Gastrocnemius medialis (tissue), 4 donors: ENCODE measurements at regions not wholly inside any gene's neighbourhood (a gene's known extent, or its start where the extent isn't known, plus 50 kb on each side); places are given as distances from the start of the nearest gene placed in this dataset.

Experiments
- ATAC-seq, 2 donors: fragments of 150-250 bp; one replicate each; pipeline ENCODE4 v1.9.1; 2016
- DNase-seq, 2 donors: peaks; one replicate each; pipeline ENCODE4 v3.0.0-alpha.2; 2019
- H3K27ac ChIP-seq, 4 donors: fragments of 200-600 bp; sonication (generic); 1 replicate in 1 of 4; 2 replicates in 3 of 4; pipeline ENCODE4 v1.5.1; 2016 to 2018; ENCODE audit warnings: mild to moderate bottlenecking in 2 of 4, moderate library complexity in 1 of 4
- H3K27me3 ChIP-seq, 3 donors: fragments of 200-600 bp; sonication (generic) in 2 of 3; 1 replicate in 1 of 3; 2 replicates in 2 of 3; pipeline versions ENCODE4 v1.5.1 to v1.6.0; 2016 to 2019; ENCODE audit warnings: mild to moderate bottlenecking in 1 of 3, moderate library complexity in 1 of 3
- H3K36me3 ChIP-seq, 2 donors: fragments of 200-600 bp; sonication (generic) in 1 of 2; one replicate each; pipeline ENCODE4 v1.5.1; 2017 to 2018
- H3K4me1 ChIP-seq, 2 donors: fragments of 200-600 bp; sonication (generic) in 1 of 2; one replicate each; pipeline ENCODE4 v1.5.1; 2016 to 2017; ENCODE audit warnings: mild to moderate bottlenecking in 2 of 2
- H3K4me3 ChIP-seq, 4 donors: fragments of 200-600 bp; sonication (generic) in 3 of 4; 1 replicate in 1 of 4; 2 replicates in 3 of 4; pipeline ENCODE4 v1.5.1; 2016 to 2019; ENCODE audit warnings: mild to moderate bottlenecking in 2 of 4
- H3K9me3 ChIP-seq, 3 donors: fragments of 200-600 bp; sonication (generic) in 2 of 3; 1 replicate in 1 of 3; 2 replicates in 2 of 3; pipeline ENCODE4 v1.5.1; 2016 to 2019
- CTCF ChIP-seq, 5 experiments: fragments of 450-650 bp in 3 of 5; fragments of 200-600 bp in 2 of 5; sonication (generic) in 2 of 5; IDR thresholded peaks in 4 of 5; conservative IDR thresholded peaks in 1 of 5; 1 replicate in 4 of 5; 2 replicates in 1 of 5; pipeline ENCODE4 v1.5.1; 2016 to 2019; ENCODE audit warnings: antibody characterized with exemption in 5 of 5, mild to moderate bottlenecking in 3 of 5, moderate library complexity in 3 of 5
- POLR2A ChIP-seq, 2 donors: fragments of 450-650 bp; IDR thresholded peaks; one replicate each; pipeline ENCODE4 v1.6.1; 2017; ENCODE audit warnings: antibody characterized with exemption in 2 of 2, mild to moderate bottlenecking in 2 of 2, moderate library complexity in 2 of 2
- in situ Hi-C, 4 donors: fragments of 200-750 bp; cut with MboI; loops; one replicate each; pipeline versions ENCODE4 v1.15.0 to v1.8.0; 2017; ENCODE audit warnings: low sequenced_read_pairs in 4 of 4
- intact Hi-C: fragments of 100-400 bp; cut with DNase I; formaldehyde crosslinking; loops from one replicate; pipeline ENCODE4 v1.15.1; 2023; ENCODE audit warnings: low total_unique reads

- DNase-seq, result no peak
- no peaks in the 10 kb centered on the region for H3K36me3 ChIP-seq
- ATAC-seq, result no peak
- intact Hi-C loops, result no loop called here
- in situ Hi-C loops, result loop anchor here in 1 of 4 donors (5.0 kb wide), 1 partner anchor 53 kb away; no protein-coding TSS in a partner anchor
- peaks cover 0 to 5% of the 10 kb centered on the region in 2 donors for H3K4me1 ChIP-seq
- H3K4me3 ChIP-seq, result no peak overlapping the region
- H3K27me3 ChIP-seq, result peaks cover 0 to 12% (median 0%) of the 10 kb centered on the region in 3 donors
- no peak overlapping the region for H3K27ac ChIP-seq
- TF ChIP-seq POLR2A (IDR thresholded peaks at IDR 0.05) (no peak), CTCF (IDR thresholded peaks at IDR 0.05 in 4 of 5, conservative IDR thresholded peaks at IDR 0.05 in 1 of 5) (no peak)
- H3K9me3 ChIP-seq, result no peaks in the 10 kb centered on the region
These were observed 56.6 kb downstream of the HLA-G start for GRCh38 chr6:29884261-29884660.

- DNase-seq, result no peak
- H3K27ac ChIP-seq, result peak overlapping the region in 2 of 4 donors; percentile 75 to 85
- peaks cover 0 to 12% (median 0%) of the 10 kb centered on the region in 3 donors for H3K27me3 ChIP-seq
- in situ Hi-C loops, result no loop called here
- intact Hi-C loops, result loop anchor here (1.0 to 5.0 kb wide), 3 partner anchors 55 to 121 kb away; no protein-coding TSS in a partner anchor
- no peaks in the 10 kb centered on the region for H3K9me3 ChIP-seq
- peaks cover 0 to 5% of the 10 kb centered on the region in 2 donors for H3K4me1 ChIP-seq
- ATAC-seq, result no peak
- H3K36me3 ChIP-seq, result no peaks in the 10 kb centered on the region
- TF ChIP-seq POLR2A (IDR thresholded peaks at IDR 0.05), result no peak
- TF ChIP-seq CTCF (IDR thresholded peaks at IDR 0.05 in 4 of 5, conservative IDR thresholded peaks at IDR 0.05 in 1 of 5), result no peak
- peak overlapping the region in 1 of 4 donors; percentile 59 for H3K4me3 ChIP-seq
These were observed 55.6 kb upstream of the HLA-A start for GRCh38 chr6:29886701-29887100.

GRCh38 chr6:29887330-29887818, 55.0 kb upstream of the HLA-A start:
- in situ Hi-C loops (no loop called here), intact Hi-C loops (loop anchor here (1.0 to 5.0 kb wide), 3 partner anchors 54 to 120 kb away; no protein-coding TSS in a partner anchor)
- H3K27me3 ChIP-seq, result peaks cover 0 to 12% (median 0%) of the 10 kb centered on the region in 3 donors
- ATAC-seq (peak; percentile 45 to 64), DNase-seq (peak in 1 of 2 donors; percentile 14)
- H3K9me3 ChIP-seq, result no peaks in the 10 kb centered on the region
- peaks cover 0 to 5% of the 10 kb centered on the region in 2 donors for H3K4me1 ChIP-seq
- H3K27ac ChIP-seq, result peak overlapping the region in 3 of 4 donors; percentile 71 to 85 (median 75)
- H3K4me3 ChIP-seq, result peak overlapping the region in 3 of 4 donors; percentile 52 to 91 (median 59)
- H3K36me3 ChIP-seq, result no peaks in the 10 kb centered on the region
- TF ChIP-seq POLR2A (IDR thresholded peaks at IDR 0.05), result no peak
- TF ChIP-seq CTCF (IDR thresholded peaks at IDR 0.05 in 4 of 5, conservative IDR thresholded peaks at IDR 0.05 in 1 of 5), result no peak

GRCh38 chr6:29887819-29888776, 54.2 kb upstream of the HLA-A start:
- ATAC-seq (peak; percentile 83 to 92), DNase-seq (peak; percentile 22 to 66)
- no peaks in the 10 kb centered on the region for H3K36me3 ChIP-seq
- peak overlapping the region in 3 of 4 donors; percentile 52 to 91 (median 59) for H3K4me3 ChIP-seq
- H3K9me3 ChIP-seq, result no peaks in the 10 kb centered on the region
- in situ Hi-C loops, result no loop called here
- H3K4me1 ChIP-seq, result peaks cover 0 to 5% of the 10 kb centered on the region in 2 donors
- TF ChIP-seq POLR2A (IDR thresholded peaks at IDR 0.05) (no peak), CTCF (IDR thresholded peaks at IDR 0.05 in 4 of 5, conservative IDR thresholded peaks at IDR 0.05 in 1 of 5) (no peak)
- H3K27me3 ChIP-seq, result peaks cover 0 to 12% (median 0%) of the 10 kb centered on the region in 3 donors
- peak overlapping the region in 3 of 4 donors; percentile 71 to 85 (median 75) for H3K27ac ChIP-seq
- intact Hi-C loops, result loop anchor here (1.0 to 5.0 kb wide), 3 partner anchors 53 to 119 kb away; no protein-coding TSS in a partner anchor
